ENCODE measurements at regions not wholly inside any gene's neighbourhood (a gene's known extent, or its start where the extent isn't known, plus 50 kb on each side); places are given as distances from the start of the nearest gene placed in this dataset.

- TF ChIP-seq, protein P1, sequence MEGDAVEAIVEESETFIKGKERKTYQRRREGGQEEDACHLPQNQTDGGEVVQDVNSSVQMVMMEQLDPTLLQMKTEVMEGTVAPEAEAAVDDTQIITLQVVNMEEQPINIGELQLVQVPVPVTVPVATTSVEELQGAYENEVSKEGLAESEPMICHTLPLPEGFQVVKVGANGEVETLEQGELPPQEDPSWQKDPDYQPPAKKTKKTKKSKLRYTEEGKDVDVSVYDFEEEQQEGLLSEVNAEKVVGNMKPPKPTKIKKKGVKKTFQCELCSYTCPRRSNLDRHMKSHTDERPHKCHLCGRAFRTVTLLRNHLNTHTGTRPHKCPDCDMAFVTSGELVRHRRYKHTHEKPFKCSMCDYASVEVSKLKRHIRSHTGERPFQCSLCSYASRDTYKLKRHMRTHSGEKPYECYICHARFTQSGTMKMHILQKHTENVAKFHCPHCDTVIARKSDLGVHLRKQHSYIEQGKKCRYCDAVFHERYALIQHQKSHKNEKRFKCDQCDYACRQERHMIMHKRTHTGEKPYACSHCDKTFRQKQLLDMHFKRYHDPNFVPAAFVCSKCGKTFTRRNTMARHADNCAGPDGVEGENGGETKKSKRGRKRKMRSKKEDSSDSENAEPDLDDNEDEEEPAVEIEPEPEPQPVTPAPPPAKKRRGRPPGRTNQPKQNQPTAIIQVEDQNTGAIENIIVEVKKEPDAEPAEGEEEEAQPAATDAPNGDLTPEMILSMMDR (IDR thresholded peaks at IDR 0.05), result no peak
- no peak for TF ChIP-seq EZH2 (IDR thresholded peaks at IDR 0.05; ENCODE audit: borderline replicate concordance, insufficient read depth, low read depth, low read length, poor library complexity, severe bottlenecking)
Measured at GRCh38 chr2:74779587-74780135, 54.3 kb upstream of the HK2 start.
